ENCODE measurements at regions not wholly inside any gene's neighbourhood (a gene's known extent, or its start where the extent isn't known, plus 50 kb on each side); places are given as distances from the start of the nearest gene placed in this dataset.

GRCh38 chr14:55948399-55948798, 169.8 kb upstream of the PELI2 start:
- no peak for DNase-seq

- no peak for DNase-seq
Observed at GRCh38 chr14:55949708-55950107, 168.5 kb upstream of the PELI2 start.

GRCh38 chr14:55950135-55950534, 168.1 kb upstream of the PELI2 start:
- no peak for DNase-seq

GRCh38 chr14:55951341-55952206, 166.6 kb upstream of the PELI2 start:
- no peak for DNase-seq

GRCh38 chr14:55954108-55954507, 164.1 kb upstream of the PELI2 start:
- no peak for DNase-seq

DNA sequence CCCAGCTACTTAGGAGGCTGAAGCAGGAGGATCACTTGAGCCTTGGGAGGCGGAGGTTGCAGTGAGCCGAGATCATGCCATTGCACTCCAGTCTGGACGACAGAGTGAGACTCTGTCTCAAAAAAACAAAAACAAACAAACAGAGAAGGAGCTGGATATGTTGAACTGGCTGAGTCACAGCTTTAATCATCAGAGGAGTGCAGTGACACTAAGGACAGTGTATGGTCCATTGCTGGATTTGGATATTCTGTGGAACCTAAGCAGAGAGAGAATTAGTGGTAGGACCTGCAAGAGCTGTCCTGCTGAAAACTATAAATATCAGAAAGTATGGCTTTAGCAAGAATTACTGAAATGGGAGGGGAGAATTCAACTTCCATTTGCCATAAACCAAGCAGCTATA, 163.0 kb upstream of the PELI2 start:
- no peak for DNase-seq

DNA sequence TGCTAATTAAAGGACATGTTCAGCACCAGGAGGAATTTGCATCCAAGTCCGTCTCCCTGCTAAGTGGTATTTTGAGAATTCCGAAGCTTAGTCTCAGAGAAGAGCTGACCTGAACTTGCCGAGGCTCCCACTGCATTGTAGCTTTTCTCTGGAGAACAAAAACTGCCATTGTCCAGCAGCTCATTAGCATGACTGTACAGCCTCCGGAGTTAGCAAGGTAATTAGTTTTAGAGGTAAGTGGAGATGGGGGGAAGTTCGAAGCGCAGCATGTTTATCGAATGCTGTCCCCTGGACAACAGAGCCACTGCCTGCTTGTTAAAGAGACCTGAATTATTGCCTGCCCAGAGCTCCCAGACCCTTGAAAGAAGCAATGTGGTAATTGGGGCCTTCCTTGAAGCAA, 160.3 kb upstream of the PELI2 start:
- DNase-seq = no peak

GRCh38 chr14:55963295-55963694, 154.9 kb upstream of the PELI2 start:
- DNase-seq = no peak

DNA sequence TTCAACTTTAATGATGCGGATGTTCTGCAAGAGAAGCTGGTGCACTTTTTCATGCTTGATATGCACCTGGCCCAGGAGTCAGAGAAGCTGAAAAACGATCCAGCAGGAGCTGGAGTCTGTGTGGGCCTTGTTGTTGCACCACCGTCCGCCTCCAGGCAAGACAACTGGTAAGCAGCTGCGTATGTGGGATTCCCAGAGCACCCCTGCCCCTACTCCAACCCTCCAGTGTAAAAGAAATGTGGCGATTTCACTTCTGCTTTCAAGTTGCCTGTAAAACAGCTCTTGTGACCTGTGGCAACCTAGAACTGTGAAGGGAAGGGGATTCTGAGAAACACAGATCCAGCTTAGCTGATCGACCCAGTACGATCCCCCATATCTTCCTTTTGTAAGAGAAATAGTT, 154.1 kb upstream of the PELI2 start:
- DNase-seq = no peak

GRCh38 chr14:55964821-55965220, 153.4 kb upstream of the PELI2 start:
- DNase-seq = no peak

GRCh38 chr14:55965851-55966250, 152.4 kb upstream of the PELI2 start:
- DNase-seq = no peak

DNA sequence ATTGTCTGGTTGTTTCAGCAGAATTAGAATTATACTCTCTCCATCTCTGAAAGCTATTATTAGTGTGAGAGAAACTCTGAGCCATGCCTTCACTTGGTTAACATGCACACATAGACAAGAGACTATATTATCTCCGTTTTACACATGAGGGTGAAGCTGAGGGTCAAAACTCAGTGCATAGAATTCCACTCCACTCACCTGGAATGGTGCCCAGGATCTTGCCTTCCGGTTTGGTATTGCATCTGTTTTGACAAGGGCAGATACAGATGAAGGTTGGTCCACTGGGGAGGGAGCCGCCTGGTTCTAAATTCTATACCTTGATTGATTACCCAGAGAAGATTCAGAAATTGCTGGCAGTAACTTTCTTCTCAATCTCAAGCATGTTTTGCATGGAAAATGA, 149.5 kb upstream of the PELI2 start:
- DNase-seq = no peak

GRCh38 chr14:55973285-55973800, 144.9 kb upstream of the PELI2 start:
- DNase-seq = no peak

- DNase-seq = no peak
Observed at GRCh38 chr14:55973911-55974630, 144.1 kb upstream of the PELI2 start.

- DNase-seq = no peak
Observed at GRCh38 chr14:55975281-55975910, 142.8 kb upstream of the PELI2 start.

DNA sequence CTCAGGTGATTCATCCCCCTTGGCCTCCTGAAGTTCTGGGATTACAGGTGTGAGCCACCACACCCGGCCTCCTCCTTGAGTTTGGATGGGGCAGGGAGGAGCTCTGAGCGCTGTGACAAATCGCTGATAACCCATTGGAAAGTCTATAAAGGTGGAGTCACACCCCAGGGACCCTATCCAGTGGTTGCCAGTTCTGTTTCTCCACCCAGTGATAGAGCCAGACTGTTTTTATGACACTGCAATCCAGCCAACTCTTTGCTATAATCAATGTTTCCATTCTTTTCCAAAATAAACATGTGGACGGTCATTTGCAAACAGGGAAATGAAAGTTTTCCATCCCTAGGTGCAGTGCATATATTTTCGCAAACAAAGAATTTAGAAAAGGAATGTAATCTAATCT, 142.0 kb upstream of the PELI2 start:
- DNase-seq = no peak

DNA sequence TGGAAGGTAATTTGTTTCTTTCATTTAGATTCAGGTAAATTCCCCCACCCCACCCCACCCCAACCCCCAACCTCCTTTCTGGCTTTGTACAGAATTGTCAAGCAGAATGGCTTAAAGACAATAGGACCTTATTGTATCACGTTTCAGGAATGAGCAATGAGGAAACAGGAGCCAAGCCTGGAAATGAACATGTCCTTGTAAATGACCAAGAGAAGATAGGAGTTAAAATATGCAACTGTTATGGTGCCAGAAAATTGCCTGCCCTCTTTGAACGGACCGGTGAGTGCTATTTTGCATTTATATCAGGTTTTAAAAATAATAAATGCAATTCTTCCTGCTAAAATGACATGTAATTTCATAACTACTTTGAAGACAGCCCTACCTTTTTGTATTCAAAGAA, 141.6 kb upstream of the PELI2 start:
- no peak for DNase-seq

- DNase-seq = no peak
Observed at GRCh38 chr14:55977392-55978150, 140.6 kb upstream of the PELI2 start.

GRCh38 chr14:55979096-55979495, 139.1 kb upstream of the PELI2 start:
- DNase-seq = no peak

DNA sequence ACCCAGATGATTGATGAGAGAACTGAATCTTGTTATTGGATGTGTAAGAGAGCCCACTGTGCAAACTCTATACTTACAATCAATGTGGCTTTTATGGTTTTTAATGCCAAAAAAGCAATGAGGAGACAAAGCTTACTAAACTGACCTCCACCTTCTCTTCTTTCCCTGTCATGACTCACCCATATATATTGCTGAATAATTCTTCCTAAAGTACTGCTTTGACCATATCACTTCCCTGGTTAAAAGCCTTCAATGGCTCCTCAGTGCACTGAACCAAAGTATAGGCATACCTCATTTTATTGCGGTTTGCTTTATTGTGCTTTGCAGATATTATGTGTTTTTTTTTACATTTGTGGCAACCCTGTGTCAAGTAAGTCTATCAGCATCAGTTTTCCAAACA, 138.4 kb upstream of the PELI2 start:
- no peak for DNase-seq

DNA sequence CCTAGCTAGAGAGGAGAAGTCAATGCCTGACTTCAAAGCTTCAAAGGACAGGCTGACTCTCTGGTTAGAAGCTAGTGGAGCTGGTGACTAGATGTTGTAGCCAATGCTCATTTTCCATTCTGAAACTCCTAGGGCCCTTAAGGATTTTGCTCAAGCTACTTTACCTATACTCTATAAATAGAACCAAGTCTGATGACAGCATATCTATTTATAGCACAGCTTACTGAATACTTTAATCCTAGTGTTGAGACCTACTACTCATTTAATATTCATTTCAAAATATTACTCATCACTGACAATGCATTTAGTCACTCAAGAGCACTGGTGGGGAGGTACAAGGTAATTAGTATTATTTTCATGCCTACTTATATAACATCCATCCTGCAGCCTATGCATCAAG, 137.2 kb upstream of the PELI2 start:
- no peak for DNase-seq

DNA sequence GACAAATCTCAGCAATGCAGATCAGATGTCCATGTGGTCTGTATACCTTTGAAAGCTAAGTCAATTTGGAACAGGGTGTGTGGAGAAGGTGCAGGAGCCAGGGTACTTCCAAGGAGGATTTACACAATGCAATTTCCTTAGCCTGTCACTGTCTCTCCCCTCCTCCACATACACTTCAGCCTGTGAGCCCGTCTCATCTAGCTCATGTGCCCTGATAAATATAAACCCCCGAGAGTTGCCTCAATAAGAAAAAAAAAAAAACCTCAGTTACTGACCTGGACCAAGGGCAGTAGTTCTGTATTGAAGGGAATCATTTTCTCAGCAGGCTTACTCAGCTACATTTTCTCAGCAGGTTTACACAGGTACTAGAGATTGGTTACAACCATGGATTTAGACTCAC, 132.1 kb upstream of the PELI2 start:
- no peak for DNase-seq

GRCh38 chr14:56000846-56001245, 117.4 kb upstream of the PELI2 start:
- DNase-seq = no peak
